ENCODE measurements at regions not wholly inside any gene's neighbourhood (a gene's known extent, or its start where the extent isn't known, plus 50 kb on each side); places are given as distances from the start of the nearest gene placed in this dataset.

DNA sequence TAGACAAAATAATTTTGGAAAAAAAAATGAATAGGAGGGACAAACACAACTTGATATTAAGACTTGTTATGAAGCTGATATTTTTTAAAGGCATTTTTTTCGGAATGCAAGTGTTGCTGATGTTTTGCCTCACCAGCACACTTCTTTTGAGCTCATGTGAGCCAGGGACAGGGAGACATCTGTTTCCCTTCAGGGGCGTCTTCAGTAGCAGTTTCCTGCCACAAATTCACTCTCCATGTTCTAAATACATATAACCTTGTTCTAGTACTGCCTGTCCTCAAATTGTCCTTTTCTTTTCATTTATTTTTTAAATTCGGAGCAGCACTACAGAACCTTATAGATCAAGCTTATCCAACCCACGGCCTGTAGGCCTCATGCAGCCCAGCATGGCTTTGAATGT lies 316.0 kb upstream of the PAPPA start:
- TF ChIP-seq, protein P1, sequence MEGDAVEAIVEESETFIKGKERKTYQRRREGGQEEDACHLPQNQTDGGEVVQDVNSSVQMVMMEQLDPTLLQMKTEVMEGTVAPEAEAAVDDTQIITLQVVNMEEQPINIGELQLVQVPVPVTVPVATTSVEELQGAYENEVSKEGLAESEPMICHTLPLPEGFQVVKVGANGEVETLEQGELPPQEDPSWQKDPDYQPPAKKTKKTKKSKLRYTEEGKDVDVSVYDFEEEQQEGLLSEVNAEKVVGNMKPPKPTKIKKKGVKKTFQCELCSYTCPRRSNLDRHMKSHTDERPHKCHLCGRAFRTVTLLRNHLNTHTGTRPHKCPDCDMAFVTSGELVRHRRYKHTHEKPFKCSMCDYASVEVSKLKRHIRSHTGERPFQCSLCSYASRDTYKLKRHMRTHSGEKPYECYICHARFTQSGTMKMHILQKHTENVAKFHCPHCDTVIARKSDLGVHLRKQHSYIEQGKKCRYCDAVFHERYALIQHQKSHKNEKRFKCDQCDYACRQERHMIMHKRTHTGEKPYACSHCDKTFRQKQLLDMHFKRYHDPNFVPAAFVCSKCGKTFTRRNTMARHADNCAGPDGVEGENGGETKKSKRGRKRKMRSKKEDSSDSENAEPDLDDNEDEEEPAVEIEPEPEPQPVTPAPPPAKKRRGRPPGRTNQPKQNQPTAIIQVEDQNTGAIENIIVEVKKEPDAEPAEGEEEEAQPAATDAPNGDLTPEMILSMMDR (optimal IDR thresholded peaks at IDR 0.05 in 1 of 3, IDR thresholded peaks at IDR 0.05 in 1 of 3, conservative IDR thresholded peaks at IDR 0.05 in 1 of 3; ENCODE audit: extremely low read depth in 1 of 3, insufficient read depth in 2 of 3, low read length in 3 of 3): no peak
- no peak for TF ChIP-seq EZH2 (IDR thresholded peaks at IDR 0.05; ENCODE audit: low read length)
